Neutrophil (primary cell): ENCODE measurements at regions not wholly inside any gene's neighbourhood (a gene's known extent, or its start where the extent isn't known, plus 50 kb on each side); places are given as distances from the start of the nearest gene placed in this dataset.
"Not testable (repeated sequence)": the region's sequence is repeated elsewhere in the genome, so short reads cannot be mapped to it uniquely, and the experiment has no call there.

Experiments used
- H3K27ac ChIP-seq: fragments of 200-600 bp; sonication (generic); 2 replicates; pipeline ENCODE4 v1.5.1; 2016; ENCODE audit warnings: mild to moderate bottlenecking, moderate library complexity
- H3K27me3 ChIP-seq: fragments of 200-600 bp; sonication (generic); 2 replicates; pipeline ENCODE4 v1.6.0; 2016; ENCODE audit warnings: mild to moderate bottlenecking
- H3K36me3 ChIP-seq: fragments of 200-600 bp; sonication (generic); 2 replicates; pipeline ENCODE4 v1.5.1; 2017
- H3K4me1 ChIP-seq, 2 experiments: fragments of 200-600 bp in 1 of 2; sonication (generic) in 1 of 2; 1 replicate in 1 of 2; 2 replicates in 1 of 2; pipeline versions ENCODE4 v1.5.1 to v1.6.1; 2013 to 2016; ENCODE audit warnings: low read depth in 1 of 2, low read length in 1 of 2, mild to moderate bottlenecking in 1 of 2, moderate library complexity in 1 of 2; ENCODE audit not compliant: control insufficient read depth in 1 of 2, insufficient read depth in 1 of 2
- H3K4me3 ChIP-seq, 2 experiments: fragments of 200-600 bp in 1 of 2; sonication (generic) in 1 of 2; 1 replicate in 1 of 2; 2 replicates in 1 of 2; pipeline ENCODE4 v1.5.1; 2013 to 2016; ENCODE audit warnings: low read depth in 1 of 2, low read length in 1 of 2, mild to moderate bottlenecking in 1 of 2, moderate library complexity in 1 of 2
- H3K9me3 ChIP-seq: fragments of 200-600 bp; sonication (generic); 2 replicates; pipeline ENCODE4 v1.5.1; 2016
- TF ChIP-seq, protein P1 (sequence below): fragments of 200-600 bp; sonication (generic); IDR thresholded peaks from 2 replicates; pipeline ENCODE4 v1.5.1; 2016; ENCODE audit warnings: antibody characterized with exemption

DNA sequence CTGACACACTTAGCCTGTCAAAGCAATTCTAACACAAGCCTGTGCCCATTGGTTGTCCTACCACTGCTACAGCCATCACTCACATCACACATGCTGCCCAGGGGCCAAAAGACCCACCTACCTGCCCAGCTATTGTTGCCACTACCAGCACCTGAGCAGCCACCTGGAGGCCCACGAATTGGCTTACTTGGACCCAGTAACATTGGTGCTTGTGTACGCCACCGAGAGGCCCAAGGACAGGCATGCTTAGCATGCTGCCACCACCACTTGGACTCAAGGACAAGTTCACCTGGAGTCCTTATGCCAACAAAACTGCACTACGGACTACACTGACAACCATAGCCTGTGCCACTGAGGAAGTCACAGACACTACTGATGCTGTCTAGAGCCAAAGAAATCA, 221.1 kb downstream of the SLC38A4 start:
- no peak overlapping the region for H3K27ac ChIP-seq
- H3K36me3 ChIP-seq = no peaks in the 10 kb centered on the region
- no peaks in the 10 kb centered on the region for H3K27me3 ChIP-seq
- no peaks in the 10 kb centered on the region for H3K9me3 ChIP-seq
- no peak overlapping the region for H3K4me3 ChIP-seq
- TF ChIP-seq, protein P1, sequence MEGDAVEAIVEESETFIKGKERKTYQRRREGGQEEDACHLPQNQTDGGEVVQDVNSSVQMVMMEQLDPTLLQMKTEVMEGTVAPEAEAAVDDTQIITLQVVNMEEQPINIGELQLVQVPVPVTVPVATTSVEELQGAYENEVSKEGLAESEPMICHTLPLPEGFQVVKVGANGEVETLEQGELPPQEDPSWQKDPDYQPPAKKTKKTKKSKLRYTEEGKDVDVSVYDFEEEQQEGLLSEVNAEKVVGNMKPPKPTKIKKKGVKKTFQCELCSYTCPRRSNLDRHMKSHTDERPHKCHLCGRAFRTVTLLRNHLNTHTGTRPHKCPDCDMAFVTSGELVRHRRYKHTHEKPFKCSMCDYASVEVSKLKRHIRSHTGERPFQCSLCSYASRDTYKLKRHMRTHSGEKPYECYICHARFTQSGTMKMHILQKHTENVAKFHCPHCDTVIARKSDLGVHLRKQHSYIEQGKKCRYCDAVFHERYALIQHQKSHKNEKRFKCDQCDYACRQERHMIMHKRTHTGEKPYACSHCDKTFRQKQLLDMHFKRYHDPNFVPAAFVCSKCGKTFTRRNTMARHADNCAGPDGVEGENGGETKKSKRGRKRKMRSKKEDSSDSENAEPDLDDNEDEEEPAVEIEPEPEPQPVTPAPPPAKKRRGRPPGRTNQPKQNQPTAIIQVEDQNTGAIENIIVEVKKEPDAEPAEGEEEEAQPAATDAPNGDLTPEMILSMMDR = no peak
- H3K4me1 ChIP-seq = no peaks in the 10 kb centered on the region

DNA sequence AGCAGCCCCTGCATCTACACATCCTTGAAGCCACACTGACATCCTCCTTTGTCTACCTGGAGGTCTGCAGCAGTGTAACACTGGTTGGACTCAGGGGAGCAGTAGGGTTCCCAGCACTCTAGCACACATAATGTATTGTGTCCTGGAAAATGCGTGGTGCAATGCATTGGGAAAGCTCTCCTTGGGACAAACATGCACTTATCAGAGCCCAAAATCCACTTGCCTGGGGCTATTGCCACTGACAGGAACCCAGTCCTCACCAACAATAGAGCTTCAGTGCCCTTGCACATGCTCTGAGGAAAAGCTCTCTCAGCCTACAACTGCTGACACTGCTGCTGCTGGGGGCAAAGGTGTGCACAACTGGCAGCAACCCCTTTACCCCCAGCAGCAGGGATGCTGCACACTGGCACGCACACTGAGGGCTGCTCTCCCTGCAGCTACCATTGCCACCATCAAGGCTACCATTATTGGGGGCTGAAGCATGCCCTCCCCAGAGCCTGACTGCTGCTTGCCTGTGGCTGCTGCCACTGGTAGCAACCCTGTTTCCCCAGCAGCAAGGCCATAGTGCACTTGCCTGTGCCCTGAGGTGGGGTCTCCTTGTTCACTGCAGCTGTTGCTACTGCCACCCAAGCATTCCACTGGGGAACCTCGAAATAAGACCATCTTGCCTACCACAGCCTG, 221.9 kb downstream of the SLC38A4 start:
- no peak overlapping the region for H3K4me3 ChIP-seq
- no peaks in the 10 kb centered on the region for H3K36me3 ChIP-seq
- TF ChIP-seq, protein P1 = no peak
- H3K27me3 ChIP-seq = no peaks in the 10 kb centered on the region
- no peaks in the 10 kb centered on the region for H3K9me3 ChIP-seq
- no peak overlapping the region for H3K27ac ChIP-seq
- H3K4me1 ChIP-seq = no peaks in the 10 kb centered on the region

DNA sequence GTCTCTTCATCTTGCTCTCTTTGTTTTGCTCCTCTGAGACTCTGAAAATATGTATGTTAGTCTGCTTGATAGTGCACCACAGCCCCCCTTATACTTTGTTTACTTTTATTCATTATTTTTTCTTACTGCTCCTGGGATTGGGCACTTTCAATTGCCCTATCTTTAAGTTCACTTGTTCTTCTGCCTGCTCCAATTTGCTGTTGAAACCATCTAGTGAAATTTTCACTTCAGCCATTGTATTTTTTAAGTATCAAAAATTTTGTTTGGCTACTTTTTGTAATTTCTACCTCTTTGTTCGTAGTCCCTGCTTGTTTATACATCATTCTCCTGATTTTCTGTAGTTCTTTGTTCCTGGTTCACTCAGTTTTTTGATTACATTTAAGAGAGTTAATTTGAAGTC, 223.3 kb downstream of the SLC38A4 start:
- Histone ChIP-seq H3K9me3 (no peaks in the 10 kb centered on the region), H3K36me3 (no peaks in the 10 kb centered on the region), H3K27me3 (no peaks in the 10 kb centered on the region), H3K4me1 (no peaks in the 10 kb centered on the region), H3K27ac (no peak overlapping the region), H3K4me3 (no peak overlapping the region)
- TF ChIP-seq, protein P1 = no peak

DNA sequence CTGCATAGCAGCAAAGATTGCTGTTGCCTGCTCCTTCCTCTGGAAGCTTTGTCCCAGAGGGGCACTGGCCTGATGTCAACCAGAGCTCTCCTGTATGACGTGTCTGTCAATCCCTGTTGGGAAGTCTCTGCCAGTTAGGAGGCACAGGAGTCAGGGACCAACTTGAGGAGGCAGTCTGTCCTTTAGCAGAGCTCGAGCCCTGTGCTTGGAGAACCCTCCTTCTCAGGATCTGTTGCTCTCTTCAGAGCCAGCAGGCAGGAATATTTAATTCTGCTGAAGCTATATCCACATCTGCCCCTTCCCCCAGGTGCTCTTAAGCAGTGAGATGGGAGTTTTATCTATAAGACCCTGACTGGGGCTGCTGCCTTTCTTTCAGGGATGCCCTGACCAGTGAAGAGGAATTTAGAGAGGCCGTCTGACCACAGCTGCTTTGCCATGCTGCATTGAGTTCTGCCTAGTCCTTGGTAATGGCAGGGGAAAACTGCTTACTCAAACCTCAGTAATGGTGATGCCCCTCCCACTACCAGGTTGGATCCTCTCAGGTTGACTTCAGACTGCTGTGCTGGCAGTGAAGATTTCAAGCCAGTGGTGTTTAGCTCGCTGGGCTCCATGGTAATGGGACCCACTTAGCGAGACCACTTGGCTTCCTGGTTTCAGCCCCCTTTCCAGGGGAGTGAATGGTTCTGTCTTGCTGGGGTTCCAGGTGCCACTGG, 218.6 kb upstream of the SLC38A2 start:
- no peak overlapping the region for H3K27ac ChIP-seq
- TF ChIP-seq, protein P1 = no peak
- no peaks in the 10 kb centered on the region for H3K36me3 ChIP-seq
- H3K4me1 ChIP-seq = no peaks in the 10 kb centered on the region
- H3K27me3 ChIP-seq = no peaks in the 10 kb centered on the region
- H3K4me3 ChIP-seq = no peak overlapping the region
- peaks cover 4% of the 10 kb centered on the region for H3K9me3 ChIP-seq

DNA sequence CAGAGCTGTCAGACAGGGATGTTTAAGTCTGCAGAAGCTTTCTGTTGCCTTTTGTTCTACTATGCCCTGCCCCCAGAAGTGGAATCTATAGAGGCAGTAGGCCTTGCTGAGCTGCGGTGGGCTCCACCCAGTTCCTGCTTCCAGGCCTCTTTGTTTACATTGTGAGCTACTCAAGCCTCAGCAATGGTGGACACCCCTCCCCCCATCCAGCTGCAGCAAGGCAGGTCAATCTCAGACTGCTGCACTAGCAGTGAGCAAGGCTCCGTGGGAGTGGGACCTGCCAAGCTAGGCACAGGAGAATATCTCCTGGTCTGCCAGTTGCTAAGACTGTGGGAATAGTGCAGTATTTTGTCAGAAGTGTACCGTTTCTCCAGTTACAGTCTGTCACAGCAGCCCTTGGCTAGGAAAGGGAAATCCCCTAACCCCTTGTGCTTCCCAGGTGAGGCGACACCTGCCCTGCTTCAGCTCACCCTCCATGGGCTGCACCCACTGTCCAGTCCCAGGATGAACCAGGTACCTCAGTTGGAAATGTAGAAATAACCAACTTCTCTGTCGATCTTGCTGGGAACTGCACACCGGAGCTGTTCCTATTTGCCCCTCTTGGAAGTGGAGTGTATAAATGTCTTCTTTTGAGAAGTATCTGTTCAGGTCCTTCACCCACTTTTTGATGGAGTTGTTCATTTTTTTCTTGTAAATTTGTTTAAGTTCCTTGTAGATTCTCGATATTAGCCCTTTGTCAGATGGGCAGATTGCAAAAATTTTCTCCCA, 213.5 kb upstream of the SLC38A2 start:
- no peaks in the 10 kb centered on the region for H3K27me3 ChIP-seq
- H3K36me3 ChIP-seq = no peaks in the 10 kb centered on the region
- H3K4me3 ChIP-seq = no peak overlapping the region
- no peaks in the 10 kb centered on the region for H3K4me1 ChIP-seq
- TF ChIP-seq, protein P1 = no peak
- no peak overlapping the region for H3K27ac ChIP-seq
- H3K9me3 ChIP-seq = no peaks in the 10 kb centered on the region

DNA sequence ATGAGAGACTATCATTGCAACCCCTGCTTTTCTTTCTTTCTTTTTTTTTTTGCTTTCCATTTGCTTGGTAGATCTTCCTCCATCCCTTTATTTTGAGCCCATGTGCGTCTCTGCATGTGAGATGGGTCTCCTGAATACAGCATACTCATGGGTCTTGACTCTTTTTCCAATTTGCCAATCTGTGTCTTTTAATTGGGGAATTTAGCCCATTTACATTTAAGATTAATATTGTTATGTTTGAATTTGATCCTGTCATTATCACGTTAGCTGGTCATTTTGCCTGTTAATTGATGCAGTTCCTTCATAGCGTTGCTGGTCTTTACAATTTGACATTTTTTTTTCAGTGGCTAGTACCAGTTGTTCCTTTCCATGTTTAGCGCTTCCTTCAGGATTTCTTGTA, 211.5 kb upstream of the SLC38A2 start:
- H3K4me1 ChIP-seq, H3K4me3 ChIP-seq, H3K9me3 ChIP-seq, H3K27ac ChIP-seq, H3K36me3 ChIP-seq, H3K27me3 ChIP-seq: not testable (repeated sequence)

DNA sequence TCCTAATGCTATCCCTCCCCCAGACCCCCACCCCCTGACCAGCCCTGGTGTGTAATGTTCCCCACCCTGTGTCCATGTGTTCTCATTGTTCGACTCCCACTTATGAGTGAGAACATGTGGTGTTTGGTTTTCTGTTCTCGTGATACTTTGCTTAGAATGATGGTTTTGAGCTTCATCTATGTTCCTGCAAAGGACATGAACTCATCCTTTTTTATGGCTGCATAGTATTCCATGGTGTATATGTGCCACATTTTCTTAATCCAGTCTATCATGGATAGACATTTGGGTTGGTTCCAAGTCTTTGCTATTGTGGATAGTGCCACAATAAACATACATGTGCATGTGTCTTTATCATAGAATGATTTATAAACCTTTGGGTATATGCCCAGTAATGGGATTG, 209.4 kb upstream of the SLC38A2 start:
- not testable (repeated sequence) for H3K9me3 ChIP-seq, H3K27me3 ChIP-seq, H3K36me3 ChIP-seq, H3K27ac ChIP-seq, H3K4me3 ChIP-seq, H3K4me1 ChIP-seq
